Myocyte (in vitro differentiated cells): ENCODE measurements at regions not wholly inside any gene's neighbourhood (a gene's known extent, or its start where the extent isn't known, plus 50 kb on each side); places are given as distances from the start of the nearest gene placed in this dataset.

ENCODE experiments used
- DNase-seq: peaks from one replicate; pipeline ENCODE4 v3.0.0-alpha.2; 2012; ENCODE audit warnings: low read depth

DNA sequence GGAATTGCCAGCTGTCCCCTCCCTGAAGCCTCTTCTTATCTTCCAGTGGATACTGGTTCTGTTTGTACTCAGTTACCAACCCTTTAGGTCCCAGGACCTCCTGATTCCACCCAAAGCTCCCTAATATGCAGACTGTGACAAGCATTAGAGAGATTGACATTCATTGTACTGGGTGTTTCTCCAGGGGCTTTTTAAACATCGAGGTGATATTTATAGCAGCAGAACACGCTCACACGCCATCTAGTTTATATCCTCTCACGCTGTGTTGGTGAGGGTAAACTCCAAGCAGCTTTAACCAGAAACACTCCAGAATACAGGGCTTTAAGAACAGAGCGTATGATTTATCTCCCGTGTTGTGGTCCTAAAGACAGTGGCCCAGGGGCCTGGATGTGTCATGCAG lies 238.4 kb downstream of the IRF8 start:
- DNase-seq, result no peak

DNA sequence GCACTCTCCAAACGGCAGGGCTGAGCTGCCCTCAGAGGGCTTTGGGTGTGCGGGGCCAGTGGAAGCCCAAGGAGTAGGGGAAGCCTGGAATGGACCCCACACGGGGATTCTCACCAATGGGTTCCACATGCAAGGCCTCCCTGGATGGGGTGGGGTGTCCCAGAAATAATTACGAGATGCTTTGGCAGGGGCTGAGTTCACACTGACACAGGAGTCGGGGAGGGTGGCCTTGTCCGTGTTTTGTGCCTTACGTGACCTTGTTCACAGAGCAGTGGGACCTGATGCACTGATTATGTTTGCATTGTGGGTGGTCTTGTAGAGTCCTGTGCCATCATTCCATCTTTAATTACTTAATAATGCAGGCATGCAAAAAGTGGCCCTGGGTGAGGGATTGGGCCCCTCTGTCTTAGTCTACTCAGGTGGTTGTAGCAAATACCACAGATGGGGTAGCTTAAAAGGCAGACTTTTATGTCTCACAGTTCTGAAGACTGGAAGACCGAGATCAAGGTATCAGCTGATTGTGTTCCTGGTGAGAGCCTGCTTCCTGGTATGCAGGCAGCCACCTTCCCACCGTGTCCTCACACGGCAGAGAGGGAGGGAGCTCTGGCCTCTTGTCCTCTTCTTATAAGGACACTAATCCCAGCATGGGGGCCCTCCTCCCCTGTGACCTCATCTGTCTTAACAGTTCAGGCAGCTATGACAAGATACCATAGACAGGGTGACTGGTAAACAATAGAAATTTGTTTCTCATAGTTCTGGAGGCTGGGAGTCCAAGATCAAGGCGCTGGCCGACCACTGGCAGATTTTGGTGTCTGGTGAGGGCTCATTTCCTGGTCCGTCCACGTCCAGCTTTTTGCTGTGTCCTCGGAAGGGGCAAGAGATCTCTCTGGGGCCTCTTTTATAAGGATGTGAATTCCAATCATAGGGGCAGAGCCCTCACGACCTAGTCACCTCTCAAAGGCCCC lies 239.4 kb downstream of the IRF8 start:
- DNase-seq, result no peak

DNA sequence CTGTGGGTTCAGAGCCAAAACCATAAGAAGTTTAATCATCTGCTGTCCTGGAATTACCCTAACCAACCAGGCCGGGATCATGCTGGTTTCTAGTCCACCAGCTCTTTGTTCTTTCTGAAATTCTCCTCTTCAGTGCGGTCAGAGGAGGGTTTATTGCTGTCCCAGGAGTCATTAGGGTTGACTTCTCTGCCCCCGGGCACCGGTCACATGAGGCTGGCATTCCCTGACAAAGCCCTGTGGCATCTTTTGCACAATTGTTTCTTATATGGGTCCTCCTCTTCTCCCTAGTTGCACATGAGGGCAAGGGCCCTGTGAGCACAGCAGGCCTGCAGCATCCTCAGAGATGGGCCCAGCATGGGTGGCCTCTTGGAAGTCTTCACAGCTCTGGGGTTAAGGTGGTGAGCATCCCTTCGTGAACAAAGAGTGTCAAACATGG lies 243.9 kb downstream of the IRF8 start:
- peak; percentile 4 for DNase-seq

DNA sequence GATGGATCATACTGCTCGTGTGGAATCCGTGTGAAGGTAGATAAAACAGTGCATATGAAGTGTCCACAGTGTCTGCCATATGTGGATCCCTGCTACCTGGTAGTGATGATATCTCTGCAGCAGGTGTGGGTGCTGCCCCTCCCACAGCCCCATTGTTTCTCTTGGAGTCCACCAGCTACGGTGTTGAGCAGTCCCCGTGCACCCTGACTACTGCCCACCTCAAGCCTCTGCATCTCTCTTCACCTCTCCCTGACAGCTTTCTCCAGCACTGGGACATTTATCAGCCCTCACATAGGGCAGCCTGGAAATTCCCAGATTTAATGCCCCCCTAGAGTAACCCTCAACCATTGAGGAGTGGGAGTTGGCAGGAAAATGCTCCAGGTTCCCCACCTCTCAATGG lies 244.7 kb downstream of the IRF8 start:
- no peak for DNase-seq

DNA sequence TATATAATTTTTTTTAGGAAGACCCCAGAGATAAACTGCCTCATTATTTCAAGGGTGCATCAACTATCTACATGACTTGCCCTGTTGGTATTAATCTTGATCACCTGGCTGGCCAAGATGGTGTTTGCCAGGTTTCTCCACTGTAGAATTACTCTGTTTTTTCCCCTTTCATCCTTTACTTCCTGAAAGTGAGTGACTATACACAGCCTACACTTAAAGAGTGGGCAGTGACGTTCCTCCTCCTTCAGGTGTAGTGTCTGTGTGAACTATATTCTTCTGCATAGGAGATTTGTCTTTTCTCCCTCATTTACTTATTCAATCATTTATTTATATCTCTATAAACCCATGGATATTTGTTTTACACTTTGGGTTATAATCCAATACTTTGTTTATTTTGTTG lies 246.7 kb downstream of the IRF8 start:
- DNase-seq, result no peak

DNA sequence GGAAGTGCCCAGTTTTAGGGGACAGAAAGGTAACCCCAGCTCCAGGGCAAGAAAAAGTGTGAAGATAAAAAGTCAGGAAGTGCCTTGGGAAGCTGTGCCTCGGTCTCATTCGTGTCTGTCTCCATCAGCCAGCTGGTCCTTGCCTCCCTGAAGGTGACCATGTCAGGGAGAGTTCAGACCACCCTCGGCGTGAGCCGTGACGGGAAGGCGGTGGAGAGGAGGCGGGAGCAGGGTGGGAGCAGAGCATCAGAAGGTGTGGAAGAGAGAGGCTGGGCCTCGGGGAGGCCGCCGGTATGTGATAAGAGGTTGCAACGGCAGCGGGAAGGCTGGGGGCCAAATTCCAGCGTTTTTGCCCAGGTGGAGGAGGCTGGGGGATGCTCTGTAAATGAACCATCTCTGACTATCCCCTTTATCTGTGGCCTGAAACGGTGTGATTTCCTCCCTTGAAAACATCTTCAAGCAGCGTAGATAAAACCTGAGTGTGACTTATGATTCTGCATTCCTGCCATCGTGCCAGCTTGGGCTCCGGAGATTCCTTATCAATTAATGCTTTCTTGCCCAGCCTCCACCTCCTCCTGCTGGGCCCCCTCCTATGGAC lies 251.8 kb downstream of the IRF8 start:
- DNase-seq, result no peak

DNA sequence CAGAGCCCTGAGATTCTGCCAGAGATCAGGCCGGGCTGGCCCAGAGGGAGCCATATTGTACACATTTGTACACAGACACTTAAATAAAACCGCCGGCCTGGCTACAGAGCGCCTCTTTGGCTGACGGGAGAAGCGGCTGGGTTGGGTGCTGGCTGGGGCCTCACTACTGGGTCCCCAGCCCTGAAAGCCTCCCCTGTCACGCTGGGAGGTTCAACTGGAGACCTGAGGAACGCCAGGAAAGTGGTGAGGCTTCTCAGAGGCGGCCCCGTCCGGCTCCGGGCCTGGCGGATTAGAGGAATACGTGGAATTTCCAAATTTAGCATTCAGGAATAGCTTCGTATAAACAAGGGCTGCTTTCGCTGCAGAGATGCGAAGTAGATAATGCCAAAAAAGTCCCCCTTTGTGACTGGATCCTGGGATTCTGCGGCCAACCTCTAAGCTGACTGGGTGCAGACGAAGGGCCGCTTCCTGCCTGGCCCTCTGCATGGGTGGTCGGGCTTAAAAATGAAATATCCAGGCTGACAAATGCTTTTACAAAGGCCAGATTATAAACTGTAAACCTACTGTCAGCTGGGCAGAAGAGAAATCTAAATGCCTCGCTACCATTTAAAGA lies 252.4 kb downstream of the IRF8 start:
- no peak for DNase-seq

DNA sequence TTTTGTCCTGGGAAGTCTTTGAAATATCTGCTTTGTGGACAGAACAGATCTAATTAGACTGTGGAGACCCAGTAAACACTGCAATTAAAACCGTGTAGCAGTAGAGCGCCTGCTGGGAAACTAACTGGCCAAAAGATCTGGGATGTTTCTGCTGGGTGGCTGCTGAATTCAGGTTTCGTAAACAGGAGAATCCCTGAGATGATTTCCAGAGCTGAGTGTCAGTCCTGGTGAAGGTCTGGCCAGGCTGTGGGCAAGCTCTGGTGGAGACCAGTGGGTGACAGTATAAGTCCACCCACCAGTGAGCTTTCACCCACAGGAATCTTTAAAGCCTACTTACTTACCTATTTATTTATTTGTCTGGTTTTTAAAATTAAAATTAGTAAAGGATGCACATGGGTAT lies 257.2 kb downstream of the IRF8 start:
- DNase-seq, result no peak

DNA sequence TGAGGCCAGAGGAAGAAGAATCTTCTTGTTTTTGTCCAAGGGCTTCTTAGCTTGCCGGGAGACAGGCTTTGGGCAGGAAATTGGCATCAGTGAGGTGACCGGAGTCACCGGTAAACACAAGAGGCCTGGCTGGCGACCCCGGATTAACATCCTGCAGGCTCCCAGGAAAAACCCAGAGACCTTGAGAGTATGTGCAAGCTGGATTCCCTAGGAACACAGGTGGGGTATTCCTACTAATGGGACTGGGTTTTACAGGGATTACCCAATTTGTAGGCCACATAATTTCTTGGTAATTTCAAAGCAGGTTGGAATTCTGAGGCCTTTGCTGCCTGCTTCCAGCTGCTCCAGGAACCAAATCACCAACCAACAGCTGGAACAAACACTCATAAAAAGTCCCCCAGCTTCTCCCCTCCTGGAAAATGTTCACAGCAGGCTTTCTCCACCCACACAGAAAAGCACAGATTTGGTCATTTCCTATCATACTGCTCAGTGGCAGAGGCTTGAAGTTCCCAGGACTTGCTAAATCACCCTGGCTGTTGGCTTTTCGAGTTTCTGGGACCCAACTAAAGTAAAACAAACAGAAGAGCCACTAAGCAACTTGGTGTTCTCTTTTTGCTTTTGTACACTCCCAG lies 258.8 kb downstream of the IRF8 start:
- no peak for DNase-seq

DNA sequence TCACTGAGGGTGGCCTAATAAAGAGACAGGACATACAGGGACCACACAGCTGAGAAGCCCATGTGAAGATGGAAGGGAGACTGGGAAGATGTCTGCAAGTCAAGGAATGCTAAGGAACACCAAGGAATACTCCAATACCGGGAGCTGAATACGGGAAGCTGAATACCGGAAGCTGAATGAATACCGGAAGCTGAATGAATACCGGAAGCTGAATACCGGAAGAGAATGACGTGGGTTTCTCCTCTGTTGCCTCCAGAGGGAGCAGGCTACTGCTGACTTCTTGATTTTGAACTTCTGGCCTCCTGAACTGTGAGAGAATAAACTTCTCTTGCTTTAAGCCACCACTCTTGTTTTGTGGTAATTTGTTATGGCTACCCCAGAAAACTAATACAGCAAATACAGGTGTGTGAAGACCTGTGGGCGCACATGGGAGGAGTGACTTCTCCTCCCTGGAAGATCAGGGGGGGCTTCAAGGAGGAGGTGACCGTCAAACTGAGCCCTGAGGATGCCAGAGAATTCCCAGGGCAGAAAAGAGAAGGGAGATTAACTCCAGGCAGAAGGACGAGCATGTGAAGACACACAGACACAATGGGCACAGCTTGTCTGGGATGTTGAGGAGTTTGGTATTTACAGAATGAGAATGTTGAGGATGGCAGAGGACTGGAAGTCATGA lies 259.9 kb downstream of the IRF8 start:
- no peak for DNase-seq

DNA sequence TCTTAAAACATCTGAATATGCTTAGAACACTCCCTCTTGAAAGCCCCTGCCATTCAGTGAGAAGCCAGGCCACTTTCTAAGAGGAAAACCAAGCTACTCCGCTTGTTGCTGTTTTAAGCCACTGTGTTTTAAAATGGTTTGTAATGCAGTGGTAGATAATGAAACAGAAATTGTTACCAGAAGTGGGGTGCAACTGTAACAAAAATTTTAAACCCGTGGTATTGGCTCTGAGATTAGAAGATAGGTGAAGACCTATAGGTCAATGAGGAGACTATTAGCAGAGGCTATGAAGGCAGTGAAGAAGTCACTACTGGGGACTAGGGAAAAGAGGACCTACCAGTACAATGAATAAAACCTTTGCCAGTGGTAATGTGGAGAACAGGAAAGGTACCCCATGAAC lies 266.5 kb downstream of the IRF8 start:
- DNase-seq, result no peak

DNA sequence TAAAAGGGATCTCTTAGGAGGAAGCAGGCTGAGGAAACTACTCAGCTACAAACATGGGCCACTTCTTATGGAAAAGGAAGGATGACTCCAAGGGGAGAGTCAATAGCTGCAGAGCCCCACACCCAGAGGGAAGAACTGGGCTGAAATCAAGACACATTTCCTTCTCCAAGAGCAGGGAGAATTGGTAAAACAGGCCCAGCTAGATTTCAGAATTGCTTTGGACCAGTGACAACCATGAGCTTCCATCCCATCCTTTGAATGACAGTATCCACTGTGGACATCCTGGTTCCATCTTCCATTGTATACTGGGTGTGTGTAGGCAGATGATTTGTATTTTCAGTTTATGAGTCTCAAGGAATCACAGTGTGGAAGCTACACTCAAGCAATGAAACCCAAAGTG lies 267.5 kb downstream of the IRF8 start:
- no peak for DNase-seq

DNA sequence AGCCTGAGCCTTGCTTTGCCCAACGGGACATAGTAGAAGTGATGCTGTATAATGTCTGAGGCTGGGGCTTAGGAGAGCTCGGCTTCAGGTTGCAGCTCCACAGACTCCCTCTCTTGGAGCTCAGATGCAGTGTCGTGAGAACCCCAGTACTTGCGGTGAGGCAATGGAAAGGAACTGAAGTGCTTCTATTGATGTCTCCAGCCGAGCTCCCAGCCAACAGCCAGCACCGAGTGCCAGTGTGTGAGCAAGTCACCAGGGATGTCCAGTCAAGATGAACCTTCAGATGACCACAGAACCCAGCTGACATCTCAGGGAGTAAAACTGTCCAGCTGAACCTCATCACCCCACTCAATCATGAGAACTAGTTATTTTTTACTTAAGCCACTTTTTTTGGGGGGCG lies 268.1 kb downstream of the IRF8 start:
- no peak for DNase-seq

DNA sequence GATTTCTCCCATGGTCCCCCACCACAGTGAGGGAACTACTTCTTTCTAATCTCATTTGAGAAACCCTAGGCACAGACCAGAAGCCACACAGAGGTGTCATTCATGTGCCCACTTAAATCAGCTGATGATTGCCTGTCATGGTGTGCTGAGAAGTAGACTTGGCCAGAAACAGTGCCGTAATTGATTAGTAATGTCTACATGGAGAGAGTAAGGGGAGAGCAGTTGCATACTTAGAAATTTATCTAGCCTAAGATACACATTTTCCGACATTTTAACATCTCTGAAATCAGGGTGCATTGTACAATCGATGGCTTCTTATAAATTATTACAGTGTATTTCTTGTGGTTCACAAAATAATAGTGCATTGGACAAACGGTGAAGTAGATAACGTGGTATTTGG lies 271.8 kb downstream of the IRF8 start:
- no peak for DNase-seq

DNA sequence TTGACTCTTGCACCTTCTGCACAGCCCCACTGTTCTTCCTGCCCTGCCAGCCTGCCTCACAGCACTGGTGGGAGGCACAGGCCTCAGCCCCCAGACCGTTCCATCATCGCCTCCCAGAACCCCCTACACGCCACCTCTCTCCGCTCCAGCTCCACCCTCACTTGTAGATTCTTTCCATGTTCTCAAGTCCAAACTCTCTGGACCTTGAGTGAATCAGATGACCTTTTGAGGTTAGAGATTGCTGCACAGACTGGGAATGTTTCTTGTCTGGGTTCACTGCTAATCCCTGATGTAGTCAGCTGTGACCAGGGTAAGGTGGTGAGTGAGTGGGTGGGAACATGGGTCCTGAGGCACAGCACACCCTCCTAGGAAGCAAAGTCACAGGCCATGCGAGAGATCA lies 272.4 kb downstream of the IRF8 start:
- DNase-seq, result peak; percentile 33

DNA sequence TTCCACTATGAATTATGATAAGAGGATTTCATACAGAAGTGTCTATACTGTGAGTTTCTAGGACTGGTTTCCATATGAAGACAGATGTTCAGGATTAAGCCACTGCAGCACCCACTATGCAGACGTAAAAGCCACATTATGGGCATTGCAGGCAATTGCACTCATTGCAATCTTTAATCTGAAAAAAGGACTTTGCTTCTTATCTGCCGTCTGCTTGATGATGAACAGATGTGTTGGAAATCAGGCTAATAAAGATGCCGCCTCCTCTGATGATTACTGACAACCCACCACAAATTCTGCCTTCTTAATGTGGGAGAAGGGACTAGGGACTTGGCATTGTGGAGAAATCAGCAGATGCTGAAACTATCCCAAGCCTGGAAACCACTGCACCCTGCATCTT lies 276.9 kb downstream of the IRF8 start:
- no peak for DNase-seq

DNA sequence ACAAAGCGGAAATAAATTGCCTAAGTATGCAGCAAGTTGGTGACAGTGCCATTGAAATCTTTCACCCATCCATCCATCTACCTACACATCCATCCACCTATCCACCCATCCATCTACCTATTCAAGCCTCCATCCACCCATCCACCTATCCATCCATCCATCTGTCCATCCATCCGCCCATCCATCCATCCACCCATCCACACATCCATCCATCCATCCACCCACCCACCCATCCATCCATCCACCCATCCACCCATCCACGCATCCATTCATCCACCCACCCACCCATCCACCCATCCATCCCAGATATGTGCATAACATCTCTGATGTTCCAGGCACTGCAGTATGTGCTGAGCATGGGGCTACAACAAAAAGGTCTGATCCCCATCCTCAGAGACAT lies 277.5 kb downstream of the IRF8 start:
- no peak for DNase-seq

DNA sequence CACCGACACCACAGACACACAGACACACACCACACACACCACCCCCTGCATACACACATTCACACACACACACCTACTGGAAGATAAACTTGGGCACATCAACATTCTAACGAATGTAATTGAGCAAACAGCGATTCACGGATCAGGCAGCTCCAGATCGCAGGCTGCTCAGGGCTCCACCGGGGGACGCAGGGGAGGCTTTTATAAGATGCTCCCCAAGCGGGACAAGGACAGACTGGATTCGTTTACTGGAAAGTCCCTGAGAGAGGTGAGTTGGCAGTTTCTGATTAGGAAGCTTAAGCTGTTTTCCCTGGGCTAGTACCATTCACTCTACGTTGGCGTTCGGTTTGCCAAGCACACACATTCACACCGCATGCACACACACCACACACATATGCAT lies 281.3 kb downstream of the IRF8 start:
- DNase-seq, result no peak

DNA sequence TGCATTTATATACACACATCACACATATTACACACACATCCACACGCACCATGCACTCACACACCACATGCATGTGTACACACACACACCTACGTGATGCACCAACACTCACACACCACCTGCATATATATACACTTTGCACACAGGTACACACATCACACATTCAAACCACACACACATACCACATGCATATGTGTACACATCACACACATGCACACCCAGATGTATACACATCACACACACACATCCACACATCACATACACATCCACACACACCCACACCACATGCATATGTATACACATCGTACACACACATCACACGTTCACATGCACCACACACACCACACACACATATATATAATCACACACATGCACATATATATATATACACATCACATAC lies 281.8 kb downstream of the IRF8 start:
- DNase-seq, result no peak

DNA sequence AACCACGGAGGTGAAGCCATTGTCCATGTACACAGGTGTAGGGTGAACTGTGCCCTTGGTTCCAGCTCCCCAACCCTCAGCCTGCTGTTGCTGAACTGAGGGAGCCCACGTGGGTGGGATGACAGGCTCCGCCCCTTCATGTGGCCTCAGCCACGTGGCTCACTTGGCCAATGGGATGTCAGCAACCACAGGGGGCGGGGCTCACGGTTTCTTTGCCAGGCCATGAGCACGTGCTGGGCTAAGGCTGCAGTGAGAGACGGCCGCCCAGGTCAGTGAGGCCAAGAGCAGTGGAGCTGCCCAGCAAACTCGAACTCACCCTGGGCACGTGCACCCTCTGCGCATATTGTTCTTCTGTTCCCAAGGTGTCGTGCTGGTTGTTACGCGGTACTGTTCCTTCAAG lies 282.6 kb downstream of the IRF8 start:
- DNase-seq, result no peak

DNA sequence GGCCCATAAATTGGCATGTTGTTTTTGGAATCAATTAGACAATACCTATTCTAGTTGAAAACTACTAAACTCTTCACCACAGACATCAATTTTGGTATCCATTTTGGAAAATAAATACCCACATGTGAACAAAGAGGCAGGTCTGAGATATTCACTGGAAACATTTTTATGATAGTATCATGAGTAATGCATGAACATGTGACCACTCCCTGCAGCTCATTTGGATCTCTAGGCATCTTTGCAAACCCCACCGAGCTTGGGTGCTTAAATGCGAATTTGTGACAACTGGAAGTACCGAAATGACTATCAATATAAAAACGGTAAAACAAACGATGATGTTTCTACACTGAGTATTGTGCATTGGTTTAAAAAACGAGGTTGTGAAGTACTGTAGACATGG lies 285.2 kb downstream of the IRF8 start:
- DNase-seq, result no peak
